ENCODE measurements at regions not wholly inside any gene's neighbourhood (a gene's known extent, or its start where the extent isn't known, plus 50 kb on each side); places are given as distances from the start of the nearest gene placed in this dataset.

DNA sequence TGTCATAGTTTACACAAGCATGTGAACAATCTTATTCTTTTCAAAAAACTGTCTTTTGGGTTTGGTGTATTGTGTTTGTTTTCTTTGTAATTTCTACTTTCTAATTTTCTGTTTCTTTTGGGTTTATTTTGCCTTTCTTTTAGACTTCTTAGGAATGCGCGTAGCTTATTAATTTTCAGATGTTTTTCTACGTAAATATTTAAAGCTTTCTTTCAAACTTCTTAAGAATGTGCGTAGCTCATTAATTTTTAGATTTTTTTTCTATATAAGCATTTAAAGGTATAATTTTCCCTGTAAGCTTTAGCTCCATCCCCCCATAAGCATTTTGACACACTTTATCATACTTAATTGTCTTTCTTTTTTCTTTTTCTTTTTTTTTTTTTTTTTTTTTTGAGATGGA is 55.2 kb downstream of the RAD54L2 start:
- Histone ChIP-seq H4K8ac (ENCODE audit: extremely low read depth, insufficient read depth, low read length) (no peak overlapping the region), H4K91ac (replicated peaks; ENCODE audit: insufficient read length, low read length) (no peak overlapping the region), H3K14ac (ENCODE audit: insufficient read length) (no peak overlapping the region), H3K79me2 (ENCODE audit: control insufficient read depth in 1 of 2, insufficient read depth in 2 of 2, low read length in 2 of 2) (0 out of 4 replicates have a peak, but pooled peaks cover 0 to 9% of the 10 kb centered on the region in 2 experiments), H3K23ac (ENCODE audit: insufficient read length) (no peak overlapping the region), H3K18ac (ENCODE audit: extremely low read depth, low read length) (no peak overlapping the region), H3K4ac (replicated peaks; ENCODE audit: insufficient read length, low read depth, low read length) (no peak overlapping the region), H3K27me3 (replicated peaks in 1 of 4; ENCODE audit: control insufficient read depth in 3 of 4, extremely low read depth in 1 of 4, insufficient read depth in 3 of 4, low read length in 3 of 4) (no peaks in the 10 kb centered on the region), H3K23me2 (ENCODE audit: low read depth, low read length) (no peaks in the 10 kb centered on the region; the same call in 1 of the 2 replicates), H2AK5ac (ENCODE audit: low read depth, low read length) (no peak overlapping the region), H3K56ac (replicated peaks; ENCODE audit: insufficient read length, low read depth, low read length) (no peak overlapping the region), H3K36me3 (ENCODE audit: control insufficient read depth in 2 of 4, insufficient read depth in 4 of 4, low read length in 3 of 4) (peaks cover 2 to 10% (median 5%) of the 10 kb centered on the region in 4 experiments; a peak in 4 of 8 replicates), H4K5ac (ENCODE audit: insufficient read length, low read depth, low read length) (no peak overlapping the region), H2BK20ac (ENCODE audit: low read length) (no peak overlapping the region), H2AFZ (ENCODE audit: low read length) (no peak overlapping the region), H4K20me1 (replicated peaks in 1 of 2; ENCODE audit: control insufficient read depth in 1 of 2, insufficient read depth in 2 of 2, low read length in 2 of 2) (peaks cover 0 to 4% of the 10 kb centered on the region in 2 experiments), H3K79me1 (ENCODE audit: low read depth, low read length) (no peaks in the 10 kb centered on the region), H3K4me2 (ENCODE audit: insufficient read depth in 1 of 2, low read depth in 2 of 2, low read length in 2 of 2) (no peak overlapping the region), H3K9me3 (ENCODE audit: insufficient read depth in 2 of 2, low read depth in 1 of 2, low read length in 1 of 2) (no peaks in the 10 kb centered on the region), H2BK120ac (replicated peaks; ENCODE audit: low read depth, low read length) (no peak overlapping the region), H3K9ac (replicated peaks in 1 of 4; ENCODE audit: extremely low read depth in 1 of 4, low read depth in 3 of 4, low read length in 3 of 4) (no peak overlapping the region), H3K27ac (ENCODE audit: low read depth, low read length) (no peak overlapping the region), H2BK15ac (ENCODE audit: low read length) (no peak overlapping the region), H3K4me1 (replicated peaks in 1 of 4; ENCODE audit: control insufficient read depth in 3 of 4, insufficient read depth in 4 of 4, low read length in 3 of 4) (no peaks in the 10 kb centered on the region), H2BK5ac (ENCODE audit: low read depth, low read length) (no peak overlapping the region), H3K4me3 (ENCODE audit: extremely low read depth in 1 of 4, insufficient read depth in 2 of 4, low read depth in 3 of 4, low read length in 4 of 4) (no peak overlapping the region), H2BK12ac (ENCODE audit: low read depth, low read length) (no peak overlapping the region)
- TF ChIP-seq RFX5 (IDR thresholded peaks at IDR 0.05; ENCODE audit: borderline replicate concordance, low read depth, low read length) = no peak
- no peak for TF ChIP-seq JUND (IDR thresholded peaks at IDR 0.05; ENCODE audit: low read length)
- no peak for TF ChIP-seq PHF8 (conservative IDR thresholded peaks at IDR 0.05; ENCODE audit: low read depth, low read length)
- CTCF ChIA-PET (ENCODE audit: partially characterized antibody) = interaction anchor here (1.3 kb wide), 1 partner anchor 92 kb away, joined by 4 read pairs; no protein-coding TSS in a partner anchor
- POLR2A ChIA-PET (ENCODE audit: partially characterized antibody) = no interaction called here
- FAIRE-seq = no peak
- DNase-seq (ENCODE audit: low read depth in 1 of 2, low spot score in 2 of 2) = no peak
- WGBS, 2 experiments (ENCODE audit: extremely low coverage in 1 of 2, insufficient coverage in 1 of 2, insufficient read length in 1 of 2, insufficient replicate concordance in 2 of 2, low coverage in 1 of 2, low lambda C conversion rate in 2 of 2, missing lambda C conversion rate in 1 of 2) = 95% methylated on average over 4 of the region's 4 CpGs; no CpG with 5 or more reads in 1 of the 2 experiments
